Vagina (tissue), 2 donors: ENCODE measurements at regions not wholly inside any gene's neighbourhood (a gene's known extent, or its start where the extent isn't known, plus 50 kb on each side); places are given as distances from the start of the nearest gene placed in this dataset.

Experiments used
- DNase-seq, 2 donors: peaks; one replicate each; pipeline ENCODE4 v3.0.0-alpha.2; 2017; ENCODE audit errors: extremely low spot score in 2 of 2
- H3K27ac ChIP-seq: fragments of 200-600 bp; sonication (generic); one replicate; pipeline ENCODE4 v1.5.1; 2019
- H3K27me3 ChIP-seq: fragments of 200-600 bp; sonication (generic); one replicate; pipeline ENCODE4 v1.5.1; 2019
- H3K36me3 ChIP-seq, 2 donors: fragments of 200-600 bp; sonication (generic); one replicate each; pipeline ENCODE4 v1.5.1; 2017 to 2019
- H3K4me1 ChIP-seq: fragments of 200-600 bp; sonication (generic); one replicate; pipeline ENCODE4 v1.5.1; 2019
- H3K4me3 ChIP-seq, 2 donors: fragments of 200-600 bp; sonication (generic); 1 replicate in 1 of 2; 2 replicates in 1 of 2; pipeline ENCODE4 v1.5.1; 2016 to 2019
- H3K9me3 ChIP-seq: fragments of 200-600 bp; sonication (generic); one replicate; pipeline ENCODE4 v1.5.1; 2019
- POLR2A ChIP-seq, 2 donors: fragments of 450-650 bp; IDR thresholded peaks; one replicate each; pipeline ENCODE4 v1.6.1; 2017; ENCODE audit warnings: antibody characterized with exemption in 2 of 2, mild to moderate bottlenecking in 2 of 2, moderate library complexity in 2 of 2
- POLR2AphosphoS5 ChIP-seq, 2 donors: sonication (generic); formaldehyde crosslinking; IDR thresholded peaks; one replicate each; pipeline ENCODE4 v1.9.0; 2017; ENCODE audit warnings: antibody characterized with exemption in 2 of 2, mild to moderate bottlenecking in 2 of 2, low read depth in 1 of 2; ENCODE audit not compliant: insufficient read depth in 1 of 2
- intact Hi-C: fragments of 100-400 bp; cut with DNase I; formaldehyde crosslinking; loops from one replicate; pipeline ENCODE4 v1.15.1; 2023
- TF ChIP-seq, protein P1 (sequence below), 3 experiments: fragments of 450-650 bp in 2 of 3; fragments of 200-600 bp in 1 of 3; sonication (generic) in 1 of 3; IDR thresholded peaks; one replicate each; pipeline ENCODE4 v1.5.1; 2017 to 2019; ENCODE audit warnings: antibody characterized with exemption in 3 of 3, mild to moderate bottlenecking in 2 of 3, moderate library complexity in 2 of 3

DNA sequence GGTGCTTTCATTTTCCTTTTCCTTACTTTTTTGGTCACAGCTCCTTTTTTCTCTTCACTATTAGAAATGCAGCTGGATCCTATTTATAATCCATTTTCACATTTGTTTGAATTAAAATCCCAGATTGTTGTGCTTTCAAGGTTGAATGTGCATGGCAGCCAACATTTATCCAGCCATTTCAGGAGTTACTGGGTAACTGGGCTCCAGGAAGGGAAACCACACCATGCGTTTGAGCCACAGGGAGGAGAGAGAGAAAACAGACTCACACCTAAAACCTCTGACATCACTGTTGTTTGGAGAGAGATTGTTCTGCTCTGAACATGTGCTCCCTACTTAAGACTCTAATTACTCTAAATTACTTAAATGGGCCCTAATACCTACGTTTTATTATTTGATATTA lies 173.4 kb downstream of the BMP2 start:
- TF ChIP-seq POLR2A (IDR thresholded peaks at IDR 0.05) (no peak), POLR2AphosphoS5 (IDR thresholded peaks at IDR 0.05; ENCODE audit: insufficient read depth in 1 of 2, low read depth in 1 of 2) (no peak)
- TF ChIP-seq, protein P1, sequence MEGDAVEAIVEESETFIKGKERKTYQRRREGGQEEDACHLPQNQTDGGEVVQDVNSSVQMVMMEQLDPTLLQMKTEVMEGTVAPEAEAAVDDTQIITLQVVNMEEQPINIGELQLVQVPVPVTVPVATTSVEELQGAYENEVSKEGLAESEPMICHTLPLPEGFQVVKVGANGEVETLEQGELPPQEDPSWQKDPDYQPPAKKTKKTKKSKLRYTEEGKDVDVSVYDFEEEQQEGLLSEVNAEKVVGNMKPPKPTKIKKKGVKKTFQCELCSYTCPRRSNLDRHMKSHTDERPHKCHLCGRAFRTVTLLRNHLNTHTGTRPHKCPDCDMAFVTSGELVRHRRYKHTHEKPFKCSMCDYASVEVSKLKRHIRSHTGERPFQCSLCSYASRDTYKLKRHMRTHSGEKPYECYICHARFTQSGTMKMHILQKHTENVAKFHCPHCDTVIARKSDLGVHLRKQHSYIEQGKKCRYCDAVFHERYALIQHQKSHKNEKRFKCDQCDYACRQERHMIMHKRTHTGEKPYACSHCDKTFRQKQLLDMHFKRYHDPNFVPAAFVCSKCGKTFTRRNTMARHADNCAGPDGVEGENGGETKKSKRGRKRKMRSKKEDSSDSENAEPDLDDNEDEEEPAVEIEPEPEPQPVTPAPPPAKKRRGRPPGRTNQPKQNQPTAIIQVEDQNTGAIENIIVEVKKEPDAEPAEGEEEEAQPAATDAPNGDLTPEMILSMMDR (IDR thresholded peaks at IDR 0.05): no peak
- H3K9me3 ChIP-seq: no peaks in the 10 kb centered on the region
- no peak overlapping the region for H3K27ac ChIP-seq
- H3K4me1 ChIP-seq: no peaks in the 10 kb centered on the region
- H3K27me3 ChIP-seq: no peaks in the 10 kb centered on the region
- intact Hi-C loops: no loop called here
- no peaks in the 10 kb centered on the region for H3K36me3 ChIP-seq
- H3K4me3 ChIP-seq: no peak overlapping the region
- no peak for DNase-seq

- no peak for DNase-seq
- TF ChIP-seq, protein P1 (IDR thresholded peaks at IDR 0.05): no peak
- TF ChIP-seq POLR2A (IDR thresholded peaks at IDR 0.05) (no peak), POLR2AphosphoS5 (IDR thresholded peaks at IDR 0.05; ENCODE audit: insufficient read depth in 1 of 2, low read depth in 1 of 2) (no peak)
- no peak overlapping the region for H3K27ac ChIP-seq
- H3K9me3 ChIP-seq: no peaks in the 10 kb centered on the region
- intact Hi-C loops: no loop called here
- H3K36me3 ChIP-seq: no peaks in the 10 kb centered on the region
- H3K27me3 ChIP-seq: no peaks in the 10 kb centered on the region
- no peak overlapping the region for H3K4me3 ChIP-seq
- no peaks in the 10 kb centered on the region for H3K4me1 ChIP-seq
These were observed 174.1 kb downstream of the BMP2 start for GRCh38 chr20:6941571-6941970.

DNA sequence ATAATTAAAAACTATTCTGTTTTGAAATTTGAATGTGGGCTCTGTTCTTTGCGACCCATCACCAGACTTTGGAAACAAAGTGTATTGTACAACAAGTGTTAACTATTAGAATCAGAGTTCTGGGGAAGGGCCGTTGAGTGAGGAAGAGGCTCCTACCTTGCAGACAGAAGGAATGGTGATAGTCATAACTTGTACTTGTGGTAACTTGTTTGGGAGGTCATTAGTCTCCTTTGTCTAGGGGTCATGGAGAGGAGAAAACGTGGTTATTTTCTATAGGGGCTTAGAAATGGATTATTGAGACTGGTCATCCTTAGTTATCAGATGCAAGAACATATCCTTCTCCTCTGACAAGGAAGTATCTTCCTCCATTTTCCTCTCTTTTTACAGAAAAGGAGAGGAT lies 174.8 kb downstream of the BMP2 start:
- H3K9me3 ChIP-seq: no peaks in the 10 kb centered on the region
- TF ChIP-seq POLR2A (IDR thresholded peaks at IDR 0.05) (no peak), POLR2AphosphoS5 (IDR thresholded peaks at IDR 0.05; ENCODE audit: insufficient read depth in 1 of 2, low read depth in 1 of 2) (no peak)
- TF ChIP-seq, protein P1 (IDR thresholded peaks at IDR 0.05): no peak
- H3K4me3 ChIP-seq: no peak overlapping the region
- no peaks in the 10 kb centered on the region for H3K36me3 ChIP-seq
- no peaks in the 10 kb centered on the region for H3K4me1 ChIP-seq
- DNase-seq: no peak
- H3K27me3 ChIP-seq: no peaks in the 10 kb centered on the region
- H3K27ac ChIP-seq: no peak overlapping the region
- intact Hi-C loops: no loop called here

DNA sequence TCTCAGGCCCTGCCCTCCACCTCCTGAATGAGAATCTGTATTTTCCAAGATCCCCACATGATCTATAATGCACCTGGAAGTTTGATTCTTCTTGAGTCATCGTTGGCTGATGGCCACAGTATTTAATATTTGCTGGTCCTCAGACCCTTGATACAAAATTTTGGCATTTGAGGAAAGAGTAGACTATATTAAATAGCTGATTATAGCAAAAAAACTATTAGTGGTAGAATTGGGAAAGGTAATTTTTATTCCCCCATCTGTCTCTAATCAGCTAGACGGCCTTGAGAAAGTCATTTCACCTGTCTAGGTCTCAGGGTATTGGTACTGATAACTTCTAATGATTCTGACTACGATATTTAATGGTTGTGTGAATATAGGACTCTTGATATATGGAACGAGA lies 176.8 kb downstream of the BMP2 start:
- H3K36me3 ChIP-seq: no peaks in the 10 kb centered on the region
- H3K27ac ChIP-seq: no peak overlapping the region
- intact Hi-C loops: no loop called here
- DNase-seq: no peak
- no peaks in the 10 kb centered on the region for H3K9me3 ChIP-seq
- H3K4me3 ChIP-seq: no peak overlapping the region
- H3K4me1 ChIP-seq: no peaks in the 10 kb centered on the region
- TF ChIP-seq POLR2AphosphoS5 (IDR thresholded peaks at IDR 0.05; ENCODE audit: insufficient read depth in 1 of 2, low read depth in 1 of 2) (no peak), POLR2A (IDR thresholded peaks at IDR 0.05) (no peak)
- TF ChIP-seq, protein P1 (IDR thresholded peaks at IDR 0.05): no peak
- H3K27me3 ChIP-seq: no peaks in the 10 kb centered on the region

- H3K9me3 ChIP-seq: no peaks in the 10 kb centered on the region
- H3K27ac ChIP-seq: no peak overlapping the region
- intact Hi-C loops: no loop called here
- TF ChIP-seq, protein P1 (IDR thresholded peaks at IDR 0.05): no peak
- TF ChIP-seq POLR2AphosphoS5 (IDR thresholded peaks at IDR 0.05; ENCODE audit: insufficient read depth in 1 of 2, low read depth in 1 of 2) (no peak), POLR2A (IDR thresholded peaks at IDR 0.05) (no peak)
- no peaks in the 10 kb centered on the region for H3K4me1 ChIP-seq
- H3K4me3 ChIP-seq: no peak overlapping the region
- H3K36me3 ChIP-seq: no peaks in the 10 kb centered on the region
- DNase-seq: no peak
- no peaks in the 10 kb centered on the region for H3K27me3 ChIP-seq
These were observed 186.1 kb downstream of the BMP2 start for GRCh38 chr20:6953611-6954010.
